HL-60 (cell line): ENCODE measurements at regions not wholly inside any gene's neighbourhood (a gene's known extent, or its start where the extent isn't known, plus 50 kb on each side); places are given as distances from the start of the nearest gene placed in this dataset.
A peak's percentile ranks its signal among the peaks of the same experiment; 100 is the strongest.
"Not testable (repeated sequence)": the region's sequence is repeated elsewhere in the genome, so short reads cannot be mapped to it uniquely, and the experiment has no call there.

Source experiments
- DNase-seq, 2 experiments: peaks; one replicate each; pipeline ENCODE4 v3.0.0-alpha.2; 2010 to 2020; ENCODE audit warnings: low read depth in 1 of 2, low spot score in 1 of 2
- H3K27ac ChIP-seq: fragments of 250-450 bp; sonication (Bioruptor Pico); replicated peaks from 2 replicates; pipeline ENCODE4 v1.5.1; 2020; ENCODE audit warnings: mild to moderate bottlenecking, moderate library complexity
- H3K27me3 ChIP-seq: fragments of 250-450 bp; sonication (Bioruptor Pico); 2 replicates; pipeline ENCODE4 v1.5.1; 2021; ENCODE audit warnings: mild to moderate bottlenecking, moderate library complexity; ENCODE audit not compliant: insufficient read depth, poor library complexity, severe bottlenecking
- H3K4me3 ChIP-seq: replicated peaks from 2 replicates; pipeline ENCODE4 v1.5.1; 2011; ENCODE audit warnings: mild to moderate bottlenecking, control low read depth, low read length; ENCODE audit not compliant: insufficient read depth
- GABPA ChIP-seq: IDR thresholded peaks from 2 replicates; pipeline ENCODE4 v1.6.1; 2012; ENCODE audit warnings: low read depth
- POLR2AphosphoS5 ChIP-seq: IDR thresholded peaks from 2 replicates; pipeline ENCODE4 v1.6.1; 2012; ENCODE audit warnings: low read depth
- SPI1 ChIP-seq: IDR thresholded peaks from 2 replicates; pipeline ENCODE4 v1.6.1; 2012; ENCODE audit warnings: low read depth, mild to moderate bottlenecking, borderline replicate concordance
- TF ChIP-seq, protein P1 (sequence below): IDR thresholded peaks from one replicate; pipeline ENCODE4 v1.5.1; 2011; ENCODE audit warnings: low read length, control low read depth, inconsistent platforms; ENCODE audit not compliant: insufficient read depth
- TF ChIP-seq, protein P2 (sequence below): IDR thresholded peaks from 2 replicates; pipeline ENCODE4 v1.6.1; 2012; ENCODE audit warnings: low read depth; ENCODE audit not compliant: insufficient replicate concordance

DNA sequence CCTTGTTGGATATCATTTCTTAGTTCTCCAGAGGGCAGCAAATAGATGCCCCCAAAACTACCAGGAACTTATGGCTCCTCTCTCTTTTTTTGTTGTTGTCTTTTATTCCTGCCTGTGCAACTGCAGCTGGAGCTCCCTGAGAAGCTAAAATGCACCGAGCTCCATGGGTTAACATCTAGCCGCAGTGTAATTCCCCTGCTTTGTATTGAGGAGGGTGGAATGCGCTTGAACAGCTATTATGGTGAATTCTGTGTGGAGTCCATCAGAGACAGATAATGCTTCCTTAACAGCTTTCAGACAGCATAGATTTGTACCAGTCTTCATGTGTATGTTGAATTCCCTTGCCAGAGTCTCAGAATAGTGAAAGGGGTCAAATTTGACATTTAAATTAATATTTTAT, 475.2 kb upstream of the FRG2C start:
- TF ChIP-seq, protein P1, sequence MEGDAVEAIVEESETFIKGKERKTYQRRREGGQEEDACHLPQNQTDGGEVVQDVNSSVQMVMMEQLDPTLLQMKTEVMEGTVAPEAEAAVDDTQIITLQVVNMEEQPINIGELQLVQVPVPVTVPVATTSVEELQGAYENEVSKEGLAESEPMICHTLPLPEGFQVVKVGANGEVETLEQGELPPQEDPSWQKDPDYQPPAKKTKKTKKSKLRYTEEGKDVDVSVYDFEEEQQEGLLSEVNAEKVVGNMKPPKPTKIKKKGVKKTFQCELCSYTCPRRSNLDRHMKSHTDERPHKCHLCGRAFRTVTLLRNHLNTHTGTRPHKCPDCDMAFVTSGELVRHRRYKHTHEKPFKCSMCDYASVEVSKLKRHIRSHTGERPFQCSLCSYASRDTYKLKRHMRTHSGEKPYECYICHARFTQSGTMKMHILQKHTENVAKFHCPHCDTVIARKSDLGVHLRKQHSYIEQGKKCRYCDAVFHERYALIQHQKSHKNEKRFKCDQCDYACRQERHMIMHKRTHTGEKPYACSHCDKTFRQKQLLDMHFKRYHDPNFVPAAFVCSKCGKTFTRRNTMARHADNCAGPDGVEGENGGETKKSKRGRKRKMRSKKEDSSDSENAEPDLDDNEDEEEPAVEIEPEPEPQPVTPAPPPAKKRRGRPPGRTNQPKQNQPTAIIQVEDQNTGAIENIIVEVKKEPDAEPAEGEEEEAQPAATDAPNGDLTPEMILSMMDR, result no peak
- TF ChIP-seq POLR2AphosphoS5 (no peak), GABPA (no peak), SPI1 (no peak)
- TF ChIP-seq, protein P2, sequence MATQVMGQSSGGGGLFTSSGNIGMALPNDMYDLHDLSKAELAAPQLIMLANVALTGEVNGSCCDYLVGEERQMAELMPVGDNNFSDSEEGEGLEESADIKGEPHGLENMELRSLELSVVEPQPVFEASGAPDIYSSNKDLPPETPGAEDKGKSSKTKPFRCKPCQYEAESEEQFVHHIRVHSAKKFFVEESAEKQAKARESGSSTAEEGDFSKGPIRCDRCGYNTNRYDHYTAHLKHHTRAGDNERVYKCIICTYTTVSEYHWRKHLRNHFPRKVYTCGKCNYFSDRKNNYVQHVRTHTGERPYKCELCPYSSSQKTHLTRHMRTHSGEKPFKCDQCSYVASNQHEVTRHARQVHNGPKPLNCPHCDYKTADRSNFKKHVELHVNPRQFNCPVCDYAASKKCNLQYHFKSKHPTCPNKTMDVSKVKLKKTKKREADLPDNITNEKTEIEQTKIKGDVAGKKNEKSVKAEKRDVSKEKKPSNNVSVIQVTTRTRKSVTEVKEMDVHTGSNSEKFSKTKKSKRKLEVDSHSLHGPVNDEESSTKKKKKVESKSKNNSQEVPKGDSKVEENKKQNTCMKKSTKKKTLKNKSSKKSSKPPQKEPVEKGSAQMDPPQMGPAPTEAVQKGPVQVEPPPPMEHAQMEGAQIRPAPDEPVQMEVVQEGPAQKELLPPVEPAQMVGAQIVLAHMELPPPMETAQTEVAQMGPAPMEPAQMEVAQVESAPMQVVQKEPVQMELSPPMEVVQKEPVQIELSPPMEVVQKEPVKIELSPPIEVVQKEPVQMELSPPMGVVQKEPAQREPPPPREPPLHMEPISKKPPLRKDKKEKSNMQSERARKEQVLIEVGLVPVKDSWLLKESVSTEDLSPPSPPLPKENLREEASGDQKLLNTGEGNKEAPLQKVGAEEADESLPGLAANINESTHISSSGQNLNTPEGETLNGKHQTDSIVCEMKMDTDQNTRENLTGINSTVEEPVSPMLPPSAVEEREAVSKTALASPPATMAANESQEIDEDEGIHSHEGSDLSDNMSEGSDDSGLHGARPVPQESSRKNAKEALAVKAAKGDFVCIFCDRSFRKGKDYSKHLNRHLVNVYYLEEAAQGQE, result no peak
- Histone ChIP-seq H3K27me3 (no peaks in the 10 kb centered on the region), H3K27ac (no peak overlapping the region), H3K4me3 (no peak overlapping the region)
- no peak for DNase-seq

DNA sequence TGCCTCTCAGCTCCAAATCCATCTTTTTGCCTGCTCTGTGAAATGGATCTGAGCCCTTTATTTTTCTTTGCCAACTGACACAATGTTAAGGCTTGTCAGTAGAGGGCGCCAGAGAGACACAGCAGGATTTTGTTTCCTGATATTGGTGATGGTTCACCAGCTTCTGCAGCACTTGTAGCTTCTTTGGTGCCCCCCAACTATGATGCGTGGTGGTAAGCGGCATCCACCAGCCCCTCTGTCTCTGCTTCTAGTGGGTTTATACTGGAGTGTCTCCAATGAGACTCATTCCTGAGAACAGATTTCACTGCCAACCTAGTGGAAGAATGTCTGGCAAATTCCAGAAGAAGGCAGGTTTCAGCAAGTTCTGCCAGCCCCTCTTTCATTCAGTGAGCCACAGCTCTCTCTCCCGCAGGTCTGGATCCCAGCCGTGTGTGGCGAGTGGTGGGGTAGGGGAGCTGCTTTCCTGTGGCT, 471.9 kb upstream of the FRG2C start:
- Histone ChIP-seq H3K27me3 (no peaks in the 10 kb centered on the region), H3K4me3 (no peak overlapping the region), H3K27ac (no peak overlapping the region)
- peak in 1 of 2 experiments; percentile 38 for DNase-seq
- no peak for TF ChIP-seq POLR2AphosphoS5
- TF ChIP-seq, protein P1, result peak; percentile 67

DNA sequence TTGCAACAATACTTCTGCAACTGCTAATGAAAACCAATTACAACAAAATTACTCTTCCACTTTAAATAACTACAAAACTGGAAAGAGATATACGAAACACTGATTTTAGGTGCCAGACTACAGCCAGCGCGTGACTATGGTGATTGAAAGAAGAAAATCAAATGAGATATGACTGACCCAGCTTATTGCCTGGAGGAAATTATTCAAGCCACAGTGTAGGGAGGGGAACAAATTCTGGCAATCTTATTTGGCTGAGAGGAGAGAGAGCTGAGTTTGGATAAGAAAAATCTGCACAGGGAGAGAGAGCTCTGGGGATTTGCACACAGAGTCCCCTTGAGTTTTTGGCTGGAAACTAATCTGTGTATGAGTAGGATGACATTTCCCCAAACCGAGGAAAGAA, 470.3 kb upstream of the FRG2C start:
- no peak overlapping the region for H3K4me3 ChIP-seq
- TF ChIP-seq SPI1 (no peak), POLR2AphosphoS5 (no peak), GABPA (no peak)
- TF ChIP-seq, protein P1, result no peak
- TF ChIP-seq, protein P2, result no peak
- no peak overlapping the region for H3K27ac ChIP-seq
- DNase-seq, result no peak
- no peaks in the 10 kb centered on the region for H3K27me3 ChIP-seq

DNA sequence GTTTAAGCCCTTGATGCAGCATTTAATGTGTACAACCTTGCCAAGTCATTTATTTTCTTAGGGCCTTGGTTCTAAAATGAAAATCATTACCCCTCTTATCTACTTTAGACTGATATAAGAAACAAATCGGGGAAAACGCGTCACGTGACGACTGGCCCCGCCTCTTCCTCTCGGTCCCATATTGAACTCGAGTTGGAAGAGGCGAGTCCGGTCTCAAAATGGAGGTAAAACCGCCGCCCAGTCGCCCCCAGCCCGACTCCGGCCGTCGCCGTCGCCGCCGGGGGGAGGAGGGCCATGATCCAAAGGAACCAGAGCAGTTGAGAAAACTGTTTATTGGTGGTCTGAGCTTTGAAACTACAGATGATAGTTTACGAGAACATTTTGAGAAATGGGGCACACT, 449.8 kb upstream of the FRG2C start:
- not testable (repeated sequence) for H3K4me3 ChIP-seq, H3K27ac ChIP-seq, H3K27me3 ChIP-seq, DNase-seq
